Activated T-cell treated with anti-CD3 and anti-CD28 coated beads, Interleukin-2, amount 50 U/mL, for 4 hours (primary cell): ENCODE measurements at regions not wholly inside any gene's neighbourhood (a gene's known extent, or its start where the extent isn't known, plus 50 kb on each side); places are given as distances from the start of the nearest gene placed in this dataset.

Experiments
- ATAC-seq, 2 donors: fragments of 200-7000 bp; cut with Tn5 transposase; one replicate each; pipeline ENCODE4 v1.10.0; 2021
- DNase-seq: peaks from one replicate; pipeline ENCODE4 v3.0.0-alpha.2; 2020
- H3K27me3 Mint-ChIP-seq: one replicate; pipeline ENCODE4 v1.8.0; 2021; ENCODE audit warnings: low read depth, mixed read lengths
- H3K36me3 Mint-ChIP-seq: one replicate; pipeline ENCODE4 v1.8.0; 2022; ENCODE audit warnings: mixed read lengths; ENCODE audit not compliant: insufficient read depth
- H3K4me1 Mint-ChIP-seq: one replicate; pipeline ENCODE4 v1.8.0; 2021; ENCODE audit warnings: low read depth, mixed read lengths
- H3K4me3 Mint-ChIP-seq: one replicate; pipeline ENCODE4 v1.8.0; 2021; ENCODE audit warnings: mild to moderate bottlenecking, moderate library complexity, mixed read lengths
- H3K9me3 Mint-ChIP-seq: one replicate; pipeline ENCODE4 v1.8.0; 2021; ENCODE audit warnings: mixed read lengths

DNA sequence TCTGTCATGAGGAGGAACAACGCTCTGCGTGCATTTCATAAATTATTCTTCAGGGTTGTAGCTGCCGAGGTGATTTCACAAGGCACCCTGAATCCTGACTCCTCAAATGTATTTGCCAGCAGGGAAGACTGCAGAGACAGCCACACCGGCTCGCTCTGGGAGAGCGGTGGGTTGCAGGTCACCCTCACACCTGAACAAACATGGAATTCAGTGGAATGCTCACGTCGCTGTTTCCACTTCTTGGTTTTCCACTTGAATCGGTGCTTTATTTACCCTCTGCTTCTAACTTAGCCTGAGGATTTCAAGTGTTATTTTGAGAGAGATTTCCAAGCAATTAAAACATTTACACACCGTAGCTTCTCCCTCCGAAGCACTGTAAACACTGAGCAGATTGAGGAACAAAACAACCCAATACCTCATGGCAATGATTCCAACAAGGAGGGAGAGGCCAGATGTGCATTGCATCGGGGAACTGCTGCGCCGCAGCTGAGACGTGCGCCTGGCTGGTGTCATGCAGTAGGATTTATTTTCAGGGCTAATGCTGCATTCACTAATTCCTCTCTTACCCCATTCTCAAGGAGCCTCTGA lies 59.5 kb upstream of the GGTLC1 start:
- no peak overlapping the region for H3K4me3 Mint-ChIP-seq
- no peaks in the 10 kb centered on the region for H3K27me3 Mint-ChIP-seq
- no peaks in the 10 kb centered on the region for H3K36me3 Mint-ChIP-seq
- ATAC-seq, result no peak
- no peaks in the 10 kb centered on the region for H3K9me3 Mint-ChIP-seq
- DNase-seq, result no peak
- peaks cover 55% of the 10 kb centered on the region for H3K4me1 Mint-ChIP-seq

DNA sequence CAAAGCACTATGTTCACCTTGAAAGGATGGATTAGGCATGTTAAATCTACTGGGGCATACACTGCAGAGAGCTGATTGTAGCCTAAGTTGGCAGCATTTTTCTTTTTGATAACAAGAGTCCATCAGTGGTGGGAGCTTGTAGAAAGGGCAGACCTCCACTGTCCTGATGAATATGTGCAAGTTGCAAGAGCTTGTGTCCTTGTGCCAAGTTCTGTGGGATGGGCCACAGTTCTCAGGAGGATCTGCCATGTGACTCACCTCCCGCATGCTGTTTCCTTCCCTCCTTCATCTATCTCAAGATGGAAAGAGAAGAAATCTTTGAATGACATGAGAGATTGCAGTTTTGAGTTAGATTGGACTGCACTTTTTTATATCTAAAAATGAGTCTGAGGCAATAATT lies 58.3 kb upstream of the GGTLC1 start:
- Mint-ChIP-seq H3K36me3 (no peaks in the 10 kb centered on the region), H3K4me3 (no peak overlapping the region), H3K4me1 (peaks cover 54% of the 10 kb centered on the region), H3K9me3 (no peaks in the 10 kb centered on the region), H3K27me3 (no peaks in the 10 kb centered on the region)
- DNase-seq (no peak), ATAC-seq (no peak)

DNA sequence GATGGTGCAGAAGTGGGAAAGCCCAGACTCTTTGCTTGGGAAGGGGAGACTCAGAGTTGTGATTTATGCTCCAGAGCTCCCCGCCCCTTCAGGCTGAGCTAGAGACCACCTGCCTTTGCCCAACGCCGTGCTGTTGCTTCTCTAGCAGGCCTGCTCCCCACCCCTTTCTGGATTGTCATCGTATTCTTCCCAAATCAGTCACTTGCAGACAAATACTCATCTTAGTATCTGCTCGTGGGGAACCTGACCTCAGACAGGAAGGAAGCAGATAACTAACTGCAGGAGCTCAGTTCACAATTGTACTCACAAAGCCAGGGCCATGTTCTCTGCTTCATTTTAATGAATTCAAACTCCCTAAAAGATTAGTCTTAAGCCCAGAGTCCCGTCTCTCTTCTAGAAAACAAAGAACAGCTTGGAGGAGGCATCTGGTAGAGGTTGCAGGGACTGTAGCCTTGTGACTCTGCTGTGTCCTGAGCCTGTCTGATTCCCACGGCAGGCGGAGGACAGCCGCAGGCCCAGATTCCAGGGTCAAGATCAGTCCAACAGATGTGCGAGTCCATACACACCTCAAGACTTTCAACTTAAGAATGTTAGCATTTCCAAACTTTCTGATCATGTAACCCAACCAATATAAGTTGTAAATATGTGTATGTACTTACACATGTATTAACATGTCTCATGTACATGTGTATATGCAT lies 57.2 kb upstream of the GGTLC1 start:
- no peaks in the 10 kb centered on the region for H3K27me3 Mint-ChIP-seq
- no peaks in the 10 kb centered on the region for H3K9me3 Mint-ChIP-seq
- H3K4me3 Mint-ChIP-seq, result no peak overlapping the region
- no peaks in the 10 kb centered on the region for H3K36me3 Mint-ChIP-seq
- peaks cover 43% of the 10 kb centered on the region for H3K4me1 Mint-ChIP-seq
- DNase-seq, result no peak
- peak; percentile 87 to 90 for ATAC-seq

DNA sequence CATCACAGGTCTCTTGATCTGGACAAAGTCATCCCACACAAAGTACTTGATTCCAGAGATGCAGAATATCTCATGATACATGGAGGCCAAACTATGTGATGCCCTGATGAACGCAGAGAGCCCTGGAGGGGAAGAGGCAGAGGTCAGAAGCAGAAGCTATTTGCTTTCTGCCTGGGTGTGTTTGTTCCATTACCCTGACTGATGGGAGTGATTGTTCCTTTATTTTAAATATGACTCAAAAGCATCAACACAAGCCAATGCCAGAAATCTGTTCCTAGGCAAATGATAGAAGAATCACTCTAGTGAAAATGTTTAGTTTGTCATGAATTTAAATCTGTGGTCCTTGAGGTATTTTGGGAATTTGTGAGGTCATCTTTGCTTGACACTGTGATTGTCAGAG lies 54.7 kb upstream of the GGTLC1 start:
- no peak for DNase-seq
- no peak overlapping the region for H3K4me3 Mint-ChIP-seq
- no peak for ATAC-seq
- peaks cover 39% of the 10 kb centered on the region for H3K4me1 Mint-ChIP-seq
- no peaks in the 10 kb centered on the region for H3K36me3 Mint-ChIP-seq
- H3K27me3 Mint-ChIP-seq, result no peaks in the 10 kb centered on the region
- H3K9me3 Mint-ChIP-seq, result no peaks in the 10 kb centered on the region

DNA sequence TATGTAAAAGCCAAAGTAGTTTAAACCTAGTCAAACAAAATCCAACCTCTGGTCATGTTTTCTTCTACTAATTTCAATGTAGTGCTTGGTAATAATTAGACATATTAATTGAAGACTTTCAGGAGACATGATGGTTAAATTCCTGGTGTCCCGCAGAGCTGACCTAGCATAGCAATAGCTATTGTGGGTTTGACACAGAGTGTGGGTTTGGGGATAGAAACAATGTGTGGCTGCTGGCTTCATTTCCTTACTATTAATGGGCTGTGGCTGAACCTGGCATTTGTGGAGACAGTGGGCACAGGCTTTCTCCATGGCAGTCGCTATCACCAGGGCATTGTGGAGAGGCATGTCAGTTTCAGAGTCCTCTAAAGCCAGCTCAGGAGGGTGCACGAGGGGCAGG lies 54.1 kb upstream of the GGTLC1 start:
- Mint-ChIP-seq H3K9me3 (no peaks in the 10 kb centered on the region), H3K4me3 (no peak overlapping the region), H3K36me3 (no peaks in the 10 kb centered on the region), H3K27me3 (no peaks in the 10 kb centered on the region), H3K4me1 (peaks cover 42% of the 10 kb centered on the region)
- DNase-seq, result no peak
- ATAC-seq, result no peak

DNA sequence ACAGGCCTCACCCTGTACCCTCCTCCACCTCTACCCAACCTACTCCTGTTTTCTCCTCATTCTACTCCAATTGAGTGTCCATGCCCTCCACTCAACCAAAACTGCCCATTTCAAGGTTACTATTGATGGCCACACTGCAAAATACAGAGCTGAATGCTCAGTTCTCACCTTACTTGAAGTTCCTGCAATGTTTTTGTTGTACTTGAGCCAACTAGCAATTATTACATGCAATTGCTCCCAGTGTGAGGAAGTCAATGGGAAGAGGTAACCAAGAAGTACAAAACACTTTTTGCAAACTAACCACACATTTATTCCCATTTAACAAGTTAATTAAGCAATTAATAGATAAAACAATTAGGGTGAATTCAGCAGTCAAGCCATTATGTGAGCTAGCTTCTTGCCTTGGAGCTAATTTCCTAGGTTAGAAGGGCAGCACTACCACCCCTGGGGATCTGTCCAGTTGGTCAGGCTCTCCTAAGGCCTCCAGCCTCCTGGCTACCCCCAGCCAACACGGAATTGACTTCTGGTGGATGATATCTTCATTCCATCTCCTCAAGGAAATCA lies 52.4 kb upstream of the GGTLC1 start:
- Mint-ChIP-seq H3K9me3 (no peaks in the 10 kb centered on the region), H3K4me1 (peaks cover 28% of the 10 kb centered on the region), H3K27me3 (no peaks in the 10 kb centered on the region), H3K4me3 (no peak overlapping the region), H3K36me3 (no peaks in the 10 kb centered on the region)
- ATAC-seq (no peak), DNase-seq (no peak)

DNA sequence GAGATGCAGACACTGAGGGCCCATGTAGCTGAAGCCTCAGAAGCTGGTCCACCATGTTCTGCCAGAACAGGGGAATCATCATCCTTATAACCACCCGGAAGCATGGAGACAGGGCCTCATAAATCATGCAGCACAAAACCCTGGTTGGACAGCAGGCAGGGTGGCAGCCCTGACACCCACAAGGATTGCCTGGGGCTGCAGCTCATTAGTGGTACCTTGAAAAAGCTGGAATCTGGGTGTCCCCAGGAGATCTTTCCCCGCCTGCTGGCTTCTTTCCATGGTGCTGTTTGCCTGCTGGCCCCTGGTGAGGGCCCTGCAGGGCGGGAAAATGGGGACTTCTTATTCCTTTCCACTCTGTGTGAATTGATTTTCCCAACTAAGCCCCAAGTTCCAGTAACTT lies 50.6 kb upstream of the GGTLC1 start:
- ATAC-seq (no peak), DNase-seq (no peak)
- Mint-ChIP-seq H3K9me3 (no peaks in the 10 kb centered on the region), H3K4me1 (peaks cover 14% of the 10 kb centered on the region), H3K36me3 (no peaks in the 10 kb centered on the region), H3K27me3 (no peaks in the 10 kb centered on the region), H3K4me3 (no peak overlapping the region)
